ENCODE measurements at regions not wholly inside any gene's neighbourhood (a gene's known extent, or its start where the extent isn't known, plus 50 kb on each side); places are given as distances from the start of the nearest gene placed in this dataset.

GRCh38 chr2:172153156-172153555 is 50.5 kb upstream of the DLX2 start:
- CTCF ChIA-PET = no interaction called here
- Mint-ChIP-seq H3K36me3 (ENCODE audit: low read depth) (no peaks in the 10 kb centered on the region), H3K4me1 (peaks cover 6% of the 10 kb centered on the region), H3K27ac (no peak overlapping the region), H3K9me3 (no peaks in the 10 kb centered on the region), H3K4me3 (no peak overlapping the region), H3K27me3 (peaks cover 58% of the 10 kb centered on the region)
- POLR2A ChIA-PET = no interaction called here
- no peak for DNase-seq

- H3K27ac Mint-ChIP-seq = no peak overlapping the region
- H3K4me1 Mint-ChIP-seq = peaks cover 2% of the 10 kb centered on the region
- ChIA-PET CTCF (no interaction called here), POLR2A (no interaction called here)
- peaks cover 57% of the 10 kb centered on the region for H3K27me3 Mint-ChIP-seq
- no peak for DNase-seq
- H3K36me3 Mint-ChIP-seq (ENCODE audit: low read depth) = no peaks in the 10 kb centered on the region
- H3K9me3 Mint-ChIP-seq = no peaks in the 10 kb centered on the region
- H3K4me3 Mint-ChIP-seq = no peak overlapping the region
These were observed 51.1 kb upstream of the DLX2 start for GRCh38 chr2:172153757-172154156.

GRCh38 chr2:172155752-172156151 is 53.1 kb upstream of the DLX2 start:
- peaks cover 2% of the 10 kb centered on the region for H3K4me1 Mint-ChIP-seq
- CTCF ChIA-PET = no interaction called here
- H3K9me3 Mint-ChIP-seq = no peaks in the 10 kb centered on the region
- no peak overlapping the region for H3K4me3 Mint-ChIP-seq
- POLR2A ChIA-PET = no interaction called here
- no peak overlapping the region for H3K27ac Mint-ChIP-seq
- H3K36me3 Mint-ChIP-seq (ENCODE audit: low read depth) = no peaks in the 10 kb centered on the region
- no peak for DNase-seq
- H3K27me3 Mint-ChIP-seq = peaks cover 61% of the 10 kb centered on the region

GRCh38 chr2:172160839-172161238 is 58.1 kb upstream of the DLX2 start:
- Mint-ChIP-seq H3K4me3 (no peak overlapping the region), H3K4me1 (no peaks in the 10 kb centered on the region), H3K36me3 (ENCODE audit: low read depth) (no peaks in the 10 kb centered on the region), H3K9me3 (no peaks in the 10 kb centered on the region), H3K27ac (no peak overlapping the region), H3K27me3 (peaks cover 28% of the 10 kb centered on the region)
- no peak for DNase-seq
- POLR2A ChIA-PET = no interaction called here
- CTCF ChIA-PET = interaction anchor here (1.5 kb wide), 1 partner anchor 301 kb away, joined by 3 read pairs; no protein-coding TSS in a partner anchor

GRCh38 chr2:172162225-172162733 is 59.6 kb upstream of the DLX2 start:
- H3K4me3 Mint-ChIP-seq = no peak overlapping the region

GRCh38 chr2:172162739-172163336 is 60.1 kb upstream of the DLX2 start:
- H3K36me3 Mint-ChIP-seq (ENCODE audit: low read depth) = no peaks in the 10 kb centered on the region
- no peaks in the 10 kb centered on the region for H3K9me3 Mint-ChIP-seq
- ChIA-PET CTCF (no interaction called here), POLR2A (no interaction called here)
- peaks cover 17% of the 10 kb centered on the region for H3K27me3 Mint-ChIP-seq
- no peak overlapping the region for H3K4me3 Mint-ChIP-seq
- DNase-seq = no peak
- no peaks in the 10 kb centered on the region for H3K4me1 Mint-ChIP-seq
- no peak overlapping the region for H3K27ac Mint-ChIP-seq

More at GRCh38 chr2:172162225-172162733, 59.6 kb upstream of the DLX2 start:
- ChIA-PET POLR2A (no interaction called here), CTCF (interaction anchor here (1.0 to 1.5 kb wide), 2 partner anchors 35 to 300 kb away, joined by 3 read pairs; no protein-coding TSS in a partner anchor)
- H3K9me3 Mint-ChIP-seq = no peaks in the 10 kb centered on the region
- no peak for DNase-seq
- no peaks in the 10 kb centered on the region for H3K36me3 Mint-ChIP-seq (ENCODE audit: low read depth)
- H3K27ac Mint-ChIP-seq = no peak overlapping the region
- H3K4me1 Mint-ChIP-seq = no peaks in the 10 kb centered on the region
- H3K27me3 Mint-ChIP-seq = peaks cover 20% of the 10 kb centered on the region

- DNase-seq = no peak
- H3K27me3 Mint-ChIP-seq = peaks cover 32% of the 10 kb centered on the region
- H3K36me3 Mint-ChIP-seq (ENCODE audit: low read depth) = no peaks in the 10 kb centered on the region
- ChIA-PET POLR2A (no interaction called here), CTCF (no interaction called here)
- no peaks in the 10 kb centered on the region for H3K9me3 Mint-ChIP-seq
- H3K27ac Mint-ChIP-seq = no peak overlapping the region
- H3K4me3 Mint-ChIP-seq = no peak overlapping the region
- peaks cover 8% of the 10 kb centered on the region for H3K4me1 Mint-ChIP-seq
These were observed 66.2 kb upstream of the DLX2 start for GRCh38 chr2:172168917-172169346.

GRCh38 chr2:172169611-172170010 is 66.9 kb upstream of the DLX2 start:
- no peak for DNase-seq
- ChIA-PET POLR2A (no interaction called here), CTCF (interaction anchor here (6.6 kb wide), 1 partner anchor 292 kb away, joined by 97 read pairs; no protein-coding TSS in a partner anchor)
- Mint-ChIP-seq H3K27ac (no peak overlapping the region), H3K4me1 (peaks cover 8% of the 10 kb centered on the region), H3K9me3 (no peaks in the 10 kb centered on the region), H3K27me3 (peaks cover 31% of the 10 kb centered on the region), H3K4me3 (no peak overlapping the region), H3K36me3 (ENCODE audit: low read depth) (no peaks in the 10 kb centered on the region)

GRCh38 chr2:172172513-172173173 is 69.9 kb upstream of the DLX2 start:
- Mint-ChIP-seq H3K27me3 (peaks cover 34% of the 10 kb centered on the region), H3K4me3 (peak overlapping the region; percentile 54), H3K36me3 (ENCODE audit: low read depth) (no peaks in the 10 kb centered on the region), H3K4me1 (peaks cover 8% of the 10 kb centered on the region), H3K27ac (no peak overlapping the region), H3K9me3 (no peaks in the 10 kb centered on the region)
- peak; percentile 68 for DNase-seq
- ChIA-PET POLR2A (interaction anchor here (2.0 kb wide), 1 partner anchor 289 kb away, joined by 6 read pairs; no protein-coding TSS in a partner anchor), CTCF (interaction anchor here (0.8 to 6.6 kb wide), 4 partner anchors 50 to 294 kb away, joined by 3 to 97 read pairs (median 8); no protein-coding TSS in a partner anchor)

GRCh38 chr2:172173174-172173706 is 70.5 kb upstream of the DLX2 start:
- peak overlapping the region; percentile 54 for H3K4me3 Mint-ChIP-seq
- no peaks in the 10 kb centered on the region for H3K36me3 Mint-ChIP-seq (ENCODE audit: low read depth)
- CTCF ChIA-PET = interaction anchor here (0.7 to 6.6 kb wide), 5 partner anchors 31 to 293 kb away, joined by 3 to 97 read pairs (median 5); no protein-coding TSS in a partner anchor
- POLR2A ChIA-PET = interaction anchor here (2.0 kb wide), 1 partner anchor 289 kb away, joined by 6 read pairs; no protein-coding TSS in a partner anchor
- H3K27ac Mint-ChIP-seq = no peak overlapping the region
- peaks cover 34% of the 10 kb centered on the region for H3K27me3 Mint-ChIP-seq
- H3K9me3 Mint-ChIP-seq = no peaks in the 10 kb centered on the region
- no peak for DNase-seq
- peaks cover 10% of the 10 kb centered on the region for H3K4me1 Mint-ChIP-seq

GRCh38 chr2:172177581-172177980 is 74.9 kb upstream of the DLX2 start:
- H3K27me3 Mint-ChIP-seq = peaks cover 14% of the 10 kb centered on the region

GRCh38 chr2:172177996-172178395 is 75.3 kb upstream of the DLX2 start:
- no peaks in the 10 kb centered on the region for H3K36me3 Mint-ChIP-seq (ENCODE audit: low read depth)
- no peak overlapping the region for H3K27ac Mint-ChIP-seq
- peaks cover 13% of the 10 kb centered on the region for H3K27me3 Mint-ChIP-seq
- DNase-seq = no peak
- no peaks in the 10 kb centered on the region for H3K9me3 Mint-ChIP-seq
- no peak overlapping the region for H3K4me3 Mint-ChIP-seq
- peaks cover 32% of the 10 kb centered on the region for H3K4me1 Mint-ChIP-seq
- CTCF ChIA-PET = interaction anchor here (5.9 kb wide), 1 partner anchor 285 kb away, joined by 30 read pairs; no protein-coding TSS in a partner anchor
- POLR2A ChIA-PET = interaction anchor here (1.3 kb wide), 1 partner anchor 284 kb away, joined by 3 read pairs; no protein-coding TSS in a partner anchor

More at GRCh38 chr2:172177581-172177980, 74.9 kb upstream of the DLX2 start:
- peaks cover 32% of the 10 kb centered on the region for H3K4me1 Mint-ChIP-seq
- H3K36me3 Mint-ChIP-seq (ENCODE audit: low read depth) = no peaks in the 10 kb centered on the region
- no peak overlapping the region for H3K4me3 Mint-ChIP-seq
- no peaks in the 10 kb centered on the region for H3K9me3 Mint-ChIP-seq
- ChIA-PET CTCF (interaction anchor here (5.9 kb wide), 1 partner anchor 285 kb away, joined by 30 read pairs; no protein-coding TSS in a partner anchor), POLR2A (interaction anchor here (1.3 kb wide), 1 partner anchor 284 kb away, joined by 3 read pairs; no protein-coding TSS in a partner anchor)
- H3K27ac Mint-ChIP-seq = no peak overlapping the region
- DNase-seq = no peak

Data from activated CD4-positive, alpha-beta memory T cell treated with anti-CD3 and anti-CD28 coated beads, Interleukin-2, amount 10 ng/mL, durations not matched to agents 7 days and 5 days (primary cell).